Peyer's patch (tissue), 4 donors: ENCODE measurements at regions not wholly inside any gene's neighbourhood (a gene's known extent, or its start where the extent isn't known, plus 50 kb on each side); places are given as distances from the start of the nearest gene placed in this dataset.

Experiments used
- DNase-seq, 3 donors: peaks; one replicate each; pipeline ENCODE4 v3.0.0-alpha.2; 2017 to 2019
- H3K27ac ChIP-seq, 4 donors: fragments of 200-600 bp; sonication (generic); one replicate each; pipeline ENCODE4 v1.5.1; 2016 to 2019
- H3K27me3 ChIP-seq, 2 donors: fragments of 200-600 bp; sonication (generic); one replicate each; pipeline ENCODE4 v1.5.1; 2019
- H3K36me3 ChIP-seq, 3 donors: fragments of 200-600 bp; sonication (generic); one replicate each; pipeline ENCODE4 v1.5.1; 2016 to 2019
- H3K4me1 ChIP-seq, 4 donors: fragments of 200-600 bp; sonication (generic); one replicate each; pipeline ENCODE4 v1.5.1; 2016 to 2019
- H3K4me3 ChIP-seq, 4 donors: fragments of 200-600 bp; sonication (generic); 1 replicate in 3 of 4; 2 replicates in 1 of 4; pipeline ENCODE4 v1.5.1; 2016 to 2019; ENCODE audit warnings: mild to moderate bottlenecking in 1 of 4
- H3K9me3 ChIP-seq, 4 donors: fragments of 200-600 bp; sonication (generic); one replicate each; pipeline ENCODE4 v1.5.1; 2016 to 2019; ENCODE audit warnings: mild to moderate bottlenecking in 1 of 4
- POLR2A ChIP-seq, 2 donors: fragments of 450-650 bp; IDR thresholded peaks; one replicate each; pipeline ENCODE4 v1.5.1; 2017; ENCODE audit warnings: antibody characterized with exemption in 2 of 2, mild to moderate bottlenecking in 2 of 2, moderate library complexity in 2 of 2
- TF ChIP-seq, protein P1 (sequence below), 6 experiments: fragments of 450-650 bp in 4 of 6; fragments of 200-600 bp in 2 of 6; sonication (generic) in 1 of 6; IDR thresholded peaks; one replicate each; pipeline ENCODE4 v1.5.1; 2017 to 2019; ENCODE audit warnings: antibody characterized with exemption in 6 of 6, mild to moderate bottlenecking in 3 of 6, moderate library complexity in 1 of 6

DNA sequence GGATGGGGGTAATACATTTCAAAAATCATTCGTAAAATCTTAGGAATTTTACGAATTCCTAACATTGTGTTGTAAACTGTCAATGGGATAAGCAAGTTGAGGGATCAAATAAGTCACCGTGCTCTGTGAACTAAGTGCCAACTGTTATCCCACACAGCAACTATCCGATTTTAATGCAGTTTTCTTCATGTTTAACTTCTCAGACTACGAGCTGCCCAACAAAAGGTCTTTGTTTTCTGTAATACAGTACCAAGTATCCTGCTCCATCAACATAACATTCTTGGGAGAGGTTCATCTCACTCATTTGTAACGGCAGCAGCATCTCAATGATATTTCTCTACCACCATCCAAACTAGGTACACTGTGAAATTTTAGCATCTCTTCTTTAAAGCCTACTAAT lies 654.1 kb upstream of the LMCD1 start:
- DNase-seq = no peak
- TF ChIP-seq, protein P1, sequence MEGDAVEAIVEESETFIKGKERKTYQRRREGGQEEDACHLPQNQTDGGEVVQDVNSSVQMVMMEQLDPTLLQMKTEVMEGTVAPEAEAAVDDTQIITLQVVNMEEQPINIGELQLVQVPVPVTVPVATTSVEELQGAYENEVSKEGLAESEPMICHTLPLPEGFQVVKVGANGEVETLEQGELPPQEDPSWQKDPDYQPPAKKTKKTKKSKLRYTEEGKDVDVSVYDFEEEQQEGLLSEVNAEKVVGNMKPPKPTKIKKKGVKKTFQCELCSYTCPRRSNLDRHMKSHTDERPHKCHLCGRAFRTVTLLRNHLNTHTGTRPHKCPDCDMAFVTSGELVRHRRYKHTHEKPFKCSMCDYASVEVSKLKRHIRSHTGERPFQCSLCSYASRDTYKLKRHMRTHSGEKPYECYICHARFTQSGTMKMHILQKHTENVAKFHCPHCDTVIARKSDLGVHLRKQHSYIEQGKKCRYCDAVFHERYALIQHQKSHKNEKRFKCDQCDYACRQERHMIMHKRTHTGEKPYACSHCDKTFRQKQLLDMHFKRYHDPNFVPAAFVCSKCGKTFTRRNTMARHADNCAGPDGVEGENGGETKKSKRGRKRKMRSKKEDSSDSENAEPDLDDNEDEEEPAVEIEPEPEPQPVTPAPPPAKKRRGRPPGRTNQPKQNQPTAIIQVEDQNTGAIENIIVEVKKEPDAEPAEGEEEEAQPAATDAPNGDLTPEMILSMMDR (IDR thresholded peaks at IDR 0.05) = no peak
- no peak for TF ChIP-seq POLR2A (IDR thresholded peaks at IDR 0.05)
- peaks cover 0 to 4% (median 0%) of the 10 kb centered on the region in 4 donors for H3K9me3 ChIP-seq

DNA sequence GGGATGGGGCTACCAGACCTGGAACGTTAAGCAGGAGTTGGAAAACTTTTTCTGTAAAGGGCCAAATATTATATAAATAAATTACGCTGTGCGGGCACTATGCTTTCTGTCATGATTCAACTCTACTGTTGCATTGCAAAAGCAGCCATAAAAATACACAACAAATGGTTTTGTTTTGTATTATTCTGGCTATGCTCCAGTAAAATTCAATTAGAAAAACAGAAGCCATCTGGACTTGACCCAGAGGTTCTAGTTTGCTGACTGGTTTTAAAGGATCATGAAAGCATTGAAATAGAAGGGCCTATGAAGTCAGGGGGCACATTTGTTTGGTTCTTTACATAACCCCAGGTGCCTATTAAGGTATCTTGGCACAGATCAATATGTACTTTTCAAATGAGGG lies 647.4 kb upstream of the LMCD1 start:
- TF ChIP-seq, protein P1 (IDR thresholded peaks at IDR 0.05) = no peak
- TF ChIP-seq POLR2A (IDR thresholded peaks at IDR 0.05) = no peak
- H3K27ac ChIP-seq = no peak overlapping the region
- H3K9me3 ChIP-seq = no peaks in the 10 kb centered on the region

More for the DNA sequence above, 654.1 kb upstream of the LMCD1 start:
- Histone ChIP-seq H3K27me3 (no peaks in the 10 kb centered on the region), H3K4me3 (no peak overlapping the region), H3K36me3 (no peaks in the 10 kb centered on the region), H3K27ac (no peak overlapping the region), H3K4me1 (no peaks in the 10 kb centered on the region)

DNA sequence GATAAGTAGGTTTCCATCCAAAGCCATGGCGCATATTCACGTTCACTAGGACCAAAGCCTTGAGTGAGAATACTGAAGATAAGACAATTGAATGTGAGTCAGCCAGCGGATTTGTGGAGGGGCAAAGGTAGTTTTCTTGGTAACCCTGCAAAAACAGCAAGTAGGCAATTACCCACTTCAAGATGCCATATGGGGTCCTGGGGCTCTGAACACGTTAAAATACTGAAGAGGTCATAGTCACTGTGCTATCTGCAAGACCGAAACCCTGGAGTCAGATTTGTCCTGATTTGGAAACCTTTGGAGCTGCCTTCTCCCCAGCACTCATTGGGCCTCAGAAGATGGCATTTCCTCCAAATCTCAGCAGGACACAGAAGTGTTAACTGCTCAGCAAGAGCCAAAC lies 646.9 kb upstream of the LMCD1 start:
- no peak for DNase-seq
- Histone ChIP-seq H3K27me3 (no peaks in the 10 kb centered on the region), H3K27ac (no peak overlapping the region), H3K9me3 (no peaks in the 10 kb centered on the region), H3K4me3 (no peak overlapping the region), H3K36me3 (no peaks in the 10 kb centered on the region), H3K4me1 (no peaks in the 10 kb centered on the region)
- TF ChIP-seq, protein P1 (IDR thresholded peaks at IDR 0.05) = no peak
- TF ChIP-seq POLR2A (IDR thresholded peaks at IDR 0.05) = no peak

More for the DNA sequence above, 647.4 kb upstream of the LMCD1 start:
- Histone ChIP-seq H3K4me3 (no peak overlapping the region), H3K4me1 (no peaks in the 10 kb centered on the region), H3K27me3 (no peaks in the 10 kb centered on the region), H3K36me3 (no peaks in the 10 kb centered on the region)
- DNase-seq = no peak

DNA sequence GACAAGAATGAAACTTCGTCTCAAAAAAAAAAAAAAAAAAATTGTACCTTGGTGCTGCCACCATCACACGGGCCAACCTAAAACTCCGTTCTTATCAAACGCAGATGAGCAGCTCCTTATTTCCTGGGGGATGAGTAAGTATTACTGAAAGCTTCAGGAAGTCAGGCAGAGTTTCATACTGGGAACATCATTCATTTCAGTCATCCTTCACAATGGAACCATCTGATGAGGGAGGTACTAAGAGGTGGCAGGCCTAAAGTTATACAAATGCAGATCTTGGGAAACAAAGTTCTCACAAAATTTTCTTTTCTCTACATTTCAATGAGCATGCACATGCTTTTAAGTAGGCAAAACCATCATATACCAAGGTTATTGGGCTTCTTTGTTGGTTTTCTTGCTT lies 636.0 kb upstream of the LMCD1 start:
- no peak for DNase-seq
- no peaks in the 10 kb centered on the region for H3K4me1 ChIP-seq
- no peaks in the 10 kb centered on the region for H3K9me3 ChIP-seq
- H3K27me3 ChIP-seq = no peaks in the 10 kb centered on the region
- TF ChIP-seq POLR2A (IDR thresholded peaks at IDR 0.05) = no peak
- TF ChIP-seq, protein P1 (IDR thresholded peaks at IDR 0.05) = no peak
- no peak overlapping the region for H3K4me3 ChIP-seq
- no peaks in the 10 kb centered on the region for H3K36me3 ChIP-seq
- no peak overlapping the region for H3K27ac ChIP-seq

DNA sequence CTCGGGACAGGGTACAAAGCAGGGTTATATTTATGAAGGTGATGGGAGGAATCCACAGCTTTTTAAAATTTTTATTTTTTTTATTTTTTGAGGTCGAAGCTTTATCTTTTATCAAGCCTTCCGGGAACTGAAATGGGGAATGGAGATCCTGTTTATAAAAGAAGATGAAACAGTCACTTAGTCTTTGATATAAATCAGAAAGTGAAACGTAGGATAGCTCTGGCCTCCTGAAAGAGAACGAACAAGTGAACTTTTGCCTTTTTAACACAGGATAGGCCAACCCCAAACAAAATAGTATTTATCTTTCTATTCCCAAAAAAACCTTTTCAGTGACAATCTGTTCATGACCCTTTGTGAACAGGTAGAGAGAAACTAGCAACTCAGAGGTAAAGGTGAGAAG lies 634.0 kb upstream of the LMCD1 start:
- no peak for DNase-seq
- Histone ChIP-seq H3K27ac (no peak overlapping the region), H3K27me3 (no peaks in the 10 kb centered on the region), H3K36me3 (no peaks in the 10 kb centered on the region), H3K4me1 (no peaks in the 10 kb centered on the region), H3K4me3 (no peak overlapping the region), H3K9me3 (no peaks in the 10 kb centered on the region)
- TF ChIP-seq POLR2A (IDR thresholded peaks at IDR 0.05) = no peak
- TF ChIP-seq, protein P1 (IDR thresholded peaks at IDR 0.05) = no peak

DNA sequence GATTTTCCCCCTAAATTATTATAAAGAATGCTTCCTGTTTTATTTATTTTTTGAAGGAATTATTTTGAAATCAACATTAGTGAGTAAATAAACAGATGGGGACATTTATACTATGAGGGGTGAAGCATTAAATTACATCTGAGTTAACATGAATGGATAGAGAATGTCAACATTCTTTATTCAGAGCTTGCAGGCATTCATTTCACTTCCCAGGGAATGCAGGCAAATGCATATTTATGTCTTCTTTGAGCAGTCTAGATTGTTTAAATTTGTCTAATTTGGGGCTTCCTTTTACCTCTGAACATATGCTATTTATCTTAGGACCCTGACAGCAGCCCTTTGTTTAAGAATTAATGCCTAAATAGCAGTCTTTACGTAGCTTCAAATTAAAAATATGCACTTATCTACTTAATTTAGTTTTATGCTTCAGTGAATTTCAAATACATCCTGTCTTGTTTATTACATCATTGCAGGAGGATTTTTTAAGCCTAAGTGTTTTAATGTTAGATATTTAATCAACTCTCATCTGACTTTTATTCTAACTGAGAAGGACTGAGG lies 630.5 kb upstream of the LMCD1 start:
- H3K4me3 ChIP-seq = no peak overlapping the region
- no peaks in the 10 kb centered on the region for H3K36me3 ChIP-seq
- H3K4me1 ChIP-seq = no peaks in the 10 kb centered on the region
- no peak overlapping the region for H3K27ac ChIP-seq
- no peaks in the 10 kb centered on the region for H3K27me3 ChIP-seq
- TF ChIP-seq, protein P1 (IDR thresholded peaks at IDR 0.05) = no peak
- TF ChIP-seq POLR2A (IDR thresholded peaks at IDR 0.05) = no peak
- no peak for DNase-seq
- H3K9me3 ChIP-seq = no peaks in the 10 kb centered on the region
